SU-DHL-6 (cell line): ENCODE measurements at regions not wholly inside any gene's neighbourhood (a gene's known extent, or its start where the extent isn't known, plus 50 kb on each side); places are given as distances from the start of the nearest gene placed in this dataset.

Source experiments
- H2AFZ ChIP-seq: fragments of 200-600 bp; sonication (generic); 2 replicates; pipeline ENCODE4 v1.6.1; 2014; ENCODE audit warnings: low read depth, mild to moderate bottlenecking, moderate library complexity, mixed read lengths, antibody characterized with exemption, low read length; ENCODE audit not compliant: severe bottlenecking
- H3F3A ChIP-seq: fragments of 200-600 bp; shearing (Covaris generic); 2 replicates; pipeline ENCODE4 v1.6.0; 2016; ENCODE audit warnings: antibody characterized with exemption, mild to moderate bottlenecking; ENCODE audit not compliant: insufficient read depth
- H3K27ac ChIP-seq: fragments of 200-600 bp; sonication (generic); 2 replicates; pipeline ENCODE4 v1.5.1; 2016; ENCODE audit warnings: low read depth, mild to moderate bottlenecking, low read length, moderate library complexity, mixed read lengths
- H3K27me3 ChIP-seq: fragments of 200-600 bp; sonication (generic), shearing (Covaris generic); 2 replicates; pipeline ENCODE4 v1.6.0; 2014; ENCODE audit warnings: mild to moderate bottlenecking, low read length
- H3K36me3 ChIP-seq: fragments of 200-600 bp; sonication (generic); 2 replicates; pipeline ENCODE4 v1.6.1; 2014; ENCODE audit warnings: mild to moderate bottlenecking, low read length, mixed read lengths
- H3K4me2 ChIP-seq: fragments of 300-600, 200-600 bp; shearing (Covaris generic), sonication (generic); 2 replicates; pipeline ENCODE4 v1.6.0; 2014; ENCODE audit warnings: low read length, low read depth, mild to moderate bottlenecking; ENCODE audit not compliant: poor library complexity, severe bottlenecking
- H3K4me3 ChIP-seq: fragments of 200-600 bp; sonication (generic); 2 replicates; pipeline ENCODE4 v1.5.1; 2014; ENCODE audit warnings: antibody characterized with exemption, low read length, mild to moderate bottlenecking, mixed read lengths; ENCODE audit not compliant: insufficient read depth, poor library complexity, severe bottlenecking
- H3K79me2 ChIP-seq: fragments of 200-600 bp; sonication (generic); 2 replicates; pipeline ENCODE4 v1.6.1; 2014; ENCODE audit warnings: mild to moderate bottlenecking, low read length, moderate library complexity; ENCODE audit not compliant: insufficient read depth
- H3K9ac ChIP-seq: fragments of 200-600 bp; sonication (generic); 2 replicates; pipeline ENCODE4 v1.7.0; 2014; ENCODE audit warnings: mild to moderate bottlenecking, low read length
- H3K9me2 ChIP-seq: fragments of 200-600 bp; sonication (generic); replicated peaks from 2 replicates; pipeline ENCODE4 v1.6.1; 2014; ENCODE audit warnings: low read length; ENCODE audit not compliant: insufficient read depth
- H3K9me3 ChIP-seq: fragments of 200-600 bp; sonication (generic); 2 replicates; pipeline ENCODE4 v1.6.1; 2014; ENCODE audit warnings: low read length, mixed read lengths; ENCODE audit not compliant: insufficient read depth
- H4K20me1 ChIP-seq: fragments of 200-600 bp; sonication (generic); 2 replicates; pipeline ENCODE4 v1.6.1; 2014; ENCODE audit warnings: low read depth, mild to moderate bottlenecking, antibody characterized with exemption, low read length, moderate library complexity, mixed read lengths
- EZH2phosphoT487 ChIP-seq: fragments of 200-600 bp; sonication (generic), shearing (Covaris generic); conservative IDR thresholded peaks from 2 replicates; pipeline ENCODE4 v1.6.1; 2018; ENCODE audit warnings: mild to moderate bottlenecking, antibody characterized with exemption, low read length, moderate library complexity, mixed read lengths
- TF ChIP-seq, protein P1 (sequence below): fragments of 200-600 bp; sonication (generic); IDR thresholded peaks from one replicate; pipeline ENCODE4 v1.5.1; 2017; ENCODE audit warnings: antibody characterized with exemption, mild to moderate bottlenecking, low read length, moderate library complexity; ENCODE audit not compliant: insufficient read depth, poor library complexity, severe bottlenecking

DNA sequence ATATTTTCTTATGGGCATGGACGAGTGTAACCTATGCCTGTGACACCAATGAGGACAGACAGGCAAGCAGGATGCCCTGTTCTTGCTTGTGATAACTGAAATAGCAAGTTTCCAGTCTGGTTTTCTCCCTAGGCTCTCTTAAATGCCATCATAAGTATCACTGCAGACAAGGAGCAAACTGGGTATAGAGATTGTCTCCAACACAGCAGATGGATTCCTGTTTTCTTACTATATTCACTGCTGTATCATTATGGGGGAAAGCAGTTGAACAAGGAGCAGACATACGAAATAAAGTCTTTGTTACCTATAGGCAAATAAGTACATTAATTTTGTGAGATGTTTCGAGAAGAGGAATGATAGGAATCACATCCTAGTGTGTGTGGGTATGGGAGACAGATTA is 178.0 kb upstream of the TBL1XR1 start:
- Histone ChIP-seq H4K20me1 (no peaks in the 10 kb centered on the region), H3K4me3 (no peak overlapping the region), H3K9me3 (peaks cover 2% of the 10 kb centered on the region; the same call in 1 of the 2 replicates), H3K4me2 (peak overlapping the region; percentile 28), H3K9me2 (no peaks in the 10 kb centered on the region), H3K27me3 (no peaks in the 10 kb centered on the region), H3K27ac (peak overlapping the region; percentile 57), H3K9ac (peak overlapping the region; percentile 25), H3K36me3 (no peaks in the 10 kb centered on the region), H2AFZ (no peak overlapping the region), H3K79me2 (no peaks in the 10 kb centered on the region), H3F3A (peaks cover 44% of the 10 kb centered on the region)
- TF ChIP-seq, protein P1, sequence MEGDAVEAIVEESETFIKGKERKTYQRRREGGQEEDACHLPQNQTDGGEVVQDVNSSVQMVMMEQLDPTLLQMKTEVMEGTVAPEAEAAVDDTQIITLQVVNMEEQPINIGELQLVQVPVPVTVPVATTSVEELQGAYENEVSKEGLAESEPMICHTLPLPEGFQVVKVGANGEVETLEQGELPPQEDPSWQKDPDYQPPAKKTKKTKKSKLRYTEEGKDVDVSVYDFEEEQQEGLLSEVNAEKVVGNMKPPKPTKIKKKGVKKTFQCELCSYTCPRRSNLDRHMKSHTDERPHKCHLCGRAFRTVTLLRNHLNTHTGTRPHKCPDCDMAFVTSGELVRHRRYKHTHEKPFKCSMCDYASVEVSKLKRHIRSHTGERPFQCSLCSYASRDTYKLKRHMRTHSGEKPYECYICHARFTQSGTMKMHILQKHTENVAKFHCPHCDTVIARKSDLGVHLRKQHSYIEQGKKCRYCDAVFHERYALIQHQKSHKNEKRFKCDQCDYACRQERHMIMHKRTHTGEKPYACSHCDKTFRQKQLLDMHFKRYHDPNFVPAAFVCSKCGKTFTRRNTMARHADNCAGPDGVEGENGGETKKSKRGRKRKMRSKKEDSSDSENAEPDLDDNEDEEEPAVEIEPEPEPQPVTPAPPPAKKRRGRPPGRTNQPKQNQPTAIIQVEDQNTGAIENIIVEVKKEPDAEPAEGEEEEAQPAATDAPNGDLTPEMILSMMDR: no peak
- TF ChIP-seq EZH2phosphoT487: no peak

DNA sequence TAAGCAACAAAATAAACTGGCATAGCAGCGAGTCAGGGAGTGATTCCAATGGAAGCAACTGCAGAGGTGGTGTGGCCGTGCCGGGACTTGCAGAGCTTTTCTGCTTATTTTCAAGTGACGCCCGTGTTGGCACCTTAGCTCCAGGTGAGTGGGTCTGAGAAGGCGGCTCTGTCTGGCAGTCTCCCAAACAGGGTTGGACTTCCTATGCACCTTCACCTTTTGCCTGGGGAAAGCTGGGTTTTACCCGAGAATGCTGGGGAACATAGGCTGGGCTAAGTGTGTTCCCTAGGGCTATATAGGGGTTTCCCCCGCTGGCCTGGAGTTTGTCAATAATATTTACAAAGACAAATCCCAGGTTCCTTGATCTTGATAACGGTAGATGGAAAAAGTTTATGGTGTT is 179.9 kb upstream of the TBL1XR1 start:
- Histone ChIP-seq H3F3A (peaks cover 44% of the 10 kb centered on the region), H3K79me2 (no peaks in the 10 kb centered on the region), H3K36me3 (0 out of 2 replicates have a peak, but pooled peaks cover 3% of the 10 kb centered on the region), H3K9me3 (peaks cover 9% of the 10 kb centered on the region; the same call in 1 of the 2 replicates), H3K4me2 (peak overlapping the region; percentile 73), H3K9me2 (no peaks in the 10 kb centered on the region), H3K9ac (peak overlapping the region; percentile 55), H3K27me3 (no peaks in the 10 kb centered on the region), H3K27ac (peak overlapping the region; percentile 86), H3K4me3 (peak overlapping the region; percentile 27), H4K20me1 (no peaks in the 10 kb centered on the region), H2AFZ (peak overlapping the region; percentile 71)
- TF ChIP-seq, protein P1: no peak

DNA sequence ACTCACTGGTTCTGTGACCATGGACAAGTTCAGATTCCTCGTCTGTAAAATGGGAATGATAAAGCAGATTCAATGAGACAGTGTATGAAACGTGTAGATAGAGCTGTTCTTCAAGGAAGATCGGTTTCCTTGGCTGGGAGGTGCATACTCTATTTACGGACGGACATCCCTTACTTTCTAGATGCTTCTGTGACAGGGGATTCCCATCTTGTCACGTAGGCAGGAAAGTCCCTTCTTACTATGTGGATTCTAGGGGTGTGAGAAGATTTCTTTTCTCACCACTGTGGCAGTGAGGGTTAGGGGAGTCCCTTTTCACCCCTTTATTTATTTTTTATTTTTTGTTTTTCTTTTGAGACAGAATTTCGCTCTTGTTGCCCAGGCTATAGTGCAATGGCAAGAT is 180.9 kb upstream of the TBL1XR1 start:
- Histone ChIP-seq H3K27me3 (no peaks in the 10 kb centered on the region), H4K20me1 (no peaks in the 10 kb centered on the region), H3K9me3 (peaks cover 9% of the 10 kb centered on the region; the same call in 1 of the 2 replicates), H3K36me3 (0 out of 2 replicates have a peak, but pooled peaks cover 3% of the 10 kb centered on the region), H3K27ac (peak overlapping the region; percentile 86), H3K4me3 (no peak overlapping the region), H3F3A (peaks cover 36% of the 10 kb centered on the region), H3K9me2 (no peaks in the 10 kb centered on the region), H2AFZ (peak overlapping the region; percentile 62), H3K4me2 (peak overlapping the region; percentile 73), H3K79me2 (no peaks in the 10 kb centered on the region), H3K9ac (peak overlapping the region; percentile 55)
- no peak for TF ChIP-seq EZH2phosphoT487
- TF ChIP-seq, protein P1: no peak
